GM12874 (cell line): ENCODE measurements at regions not wholly inside any gene's neighbourhood (a gene's known extent, or its start where the extent isn't known, plus 50 kb on each side); places are given as distances from the start of the nearest gene placed in this dataset.

Experiments
- CTCF ChIP-seq: IDR thresholded peaks from 2 replicates; pipeline ENCODE4 v1.5.1; 2011; ENCODE audit warnings: low read depth, mild to moderate bottlenecking, control low read depth, low read length, moderate library complexity; ENCODE audit not compliant: insufficient read depth

DNA sequence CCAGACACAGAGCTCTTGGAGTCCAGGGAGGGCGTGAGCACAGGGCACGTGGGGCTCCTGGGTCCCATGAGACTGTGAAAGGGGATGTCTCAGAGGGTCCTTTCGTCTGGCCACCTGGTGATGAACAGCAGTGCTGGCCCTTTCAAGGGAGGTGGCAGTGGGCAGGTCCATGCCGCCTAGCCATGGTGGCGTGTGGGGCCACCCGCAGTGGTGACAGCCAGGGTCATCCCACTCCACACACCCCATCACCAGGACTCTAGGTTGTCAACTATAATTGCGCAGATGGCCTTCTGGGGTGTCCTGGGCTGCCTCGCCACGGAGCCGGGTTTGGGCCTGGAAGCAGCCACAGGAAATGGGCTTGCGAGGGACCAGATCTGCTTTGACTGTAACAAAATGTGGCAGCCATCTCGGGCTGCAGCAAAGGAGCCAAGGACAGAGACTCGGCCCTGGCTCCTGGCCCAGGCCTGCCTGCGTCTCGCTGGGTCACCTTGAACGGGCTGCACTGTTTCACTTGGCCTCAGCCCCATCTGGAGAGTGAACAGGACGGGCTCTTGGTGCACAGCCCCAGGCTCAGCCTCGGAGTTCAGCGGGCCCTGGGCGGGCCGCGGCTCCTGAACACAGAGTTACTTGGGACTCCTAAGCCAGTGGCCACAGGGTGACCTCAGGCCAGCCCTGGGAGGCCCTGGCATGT lies 1350.5 kb downstream of the BRD1 start:
- TF ChIP-seq CTCF = no peak

GRCh38 chr22:48476577-48476976 lies 1351.1 kb downstream of the BRD1 start:
- TF ChIP-seq CTCF = no peak

DNA sequence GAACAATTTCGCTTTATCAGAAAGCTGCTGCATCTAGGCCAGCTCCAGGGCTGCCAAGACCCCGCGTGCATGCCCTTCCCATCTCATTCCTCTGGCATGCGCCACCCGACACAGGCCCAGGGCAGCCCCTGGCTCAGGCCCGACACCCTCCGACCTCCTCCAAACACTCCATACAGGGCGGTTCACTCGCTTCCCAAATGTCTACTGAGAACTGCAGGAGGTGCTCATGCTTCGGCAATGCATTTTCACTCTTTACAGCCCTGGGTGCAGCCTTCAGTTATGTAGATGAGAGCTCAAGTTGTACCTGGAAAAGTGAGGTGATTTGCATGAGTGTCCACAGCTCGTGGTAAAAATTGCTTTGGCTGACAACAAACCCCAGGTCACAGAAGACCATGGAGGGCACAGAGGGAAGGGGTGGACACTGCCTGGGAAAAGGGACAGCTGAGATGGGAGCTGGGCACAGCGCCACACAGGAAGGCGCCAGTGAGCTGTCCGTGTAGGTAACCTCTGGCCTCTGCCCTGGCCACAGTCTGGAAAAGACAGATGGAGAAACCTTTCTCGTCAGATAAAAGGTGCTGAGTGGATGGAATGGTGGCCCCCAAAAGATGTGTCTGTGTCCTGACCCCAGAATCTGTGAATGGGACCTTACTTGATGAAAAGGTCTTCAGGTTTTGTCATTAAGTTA lies 1351.9 kb downstream of the BRD1 start:
- TF ChIP-seq CTCF = no peak

DNA sequence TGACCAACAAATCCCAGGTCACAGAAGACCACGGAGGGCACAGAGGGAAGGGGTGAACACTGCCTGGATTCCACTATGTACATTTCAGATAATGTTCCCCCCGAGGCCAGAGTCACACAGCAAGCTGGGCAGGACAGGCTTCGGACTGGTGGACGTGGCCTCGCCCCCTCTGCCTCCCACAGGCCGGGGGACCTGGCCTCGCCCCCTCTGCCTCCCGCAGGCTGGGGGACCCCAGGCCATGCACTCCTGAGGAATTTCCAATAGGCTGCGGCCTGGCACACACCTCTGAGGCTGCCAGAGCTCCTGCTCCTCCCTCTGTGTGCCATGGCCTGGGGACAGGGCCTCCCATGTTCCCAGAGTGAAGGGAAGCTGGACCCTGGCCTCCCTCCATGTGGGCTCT lies 1352.8 kb downstream of the BRD1 start:
- TF ChIP-seq CTCF = no peak

DNA sequence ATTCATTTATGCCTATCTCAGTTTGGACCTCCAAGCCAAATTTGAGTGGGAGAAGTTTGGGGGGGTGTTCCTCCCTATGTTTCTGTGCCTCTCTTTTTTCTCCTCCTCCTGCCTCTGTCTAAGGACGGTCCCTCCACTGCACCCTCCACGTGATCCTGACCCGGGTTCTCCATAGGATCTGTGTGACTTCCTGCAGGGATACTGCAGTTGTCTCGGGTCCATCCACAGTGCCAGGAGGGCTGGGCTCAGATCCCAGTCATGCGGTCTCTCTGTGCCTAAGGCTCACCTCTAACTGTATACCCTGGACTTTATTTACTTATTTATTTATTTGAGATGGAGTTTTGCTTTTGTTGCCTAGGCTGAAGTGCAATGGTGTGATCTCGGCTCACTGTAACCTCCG lies 1354.5 kb downstream of the BRD1 start:
- TF ChIP-seq CTCF = no peak

GRCh38 chr22:48464246-48464645 lies 1363.4 kb downstream of the BRD1 start:
- TF ChIP-seq CTCF = no peak

- no peak for TF ChIP-seq CTCF
These were observed 1367.5 kb downstream of the BRD1 start for GRCh38 chr22:48459859-48460823.
